CD14-positive monocyte (primary cell): ENCODE measurements at regions not wholly inside any gene's neighbourhood (a gene's known extent, or its start where the extent isn't known, plus 50 kb on each side); places are given as distances from the start of the nearest gene placed in this dataset.

Source experiments
- DNase-seq, 3 donors: peaks; one replicate each; pipeline ENCODE4 v3.0.0-alpha.2; 2011 to 2022
- H2AFZ ChIP-seq: 2 replicates; pipeline ENCODE4 v1.6.0; 2012; ENCODE audit warnings: mild to moderate bottlenecking, low read depth, low read length, inconsistent platforms; ENCODE audit not compliant: insufficient read depth, poor library complexity, severe bottlenecking
- H3K27ac ChIP-seq, 2 donors: 1 replicate in 1 of 2; 2 replicates in 1 of 2; pipeline ENCODE4 v1.5.1; 2012 to 2013; ENCODE audit warnings: low read length in 2 of 2, control low read depth in 1 of 2, inconsistent platforms in 1 of 2, low read depth in 1 of 2, mild to moderate bottlenecking in 1 of 2
- H3K27me3 ChIP-seq, 2 donors: one replicate each; pipeline versions ENCODE4 v1.6.0 to v1.6.1; 2011 to 2013; ENCODE audit warnings: low read length in 2 of 2; ENCODE audit not compliant: control insufficient read depth in 2 of 2, insufficient read depth in 2 of 2
- H3K36me3 ChIP-seq, 2 donors: replicated peaks in 1 of 2; 1 replicate in 1 of 2; 2 replicates in 1 of 2; pipeline versions ENCODE4 v1.5.1 to v1.6.1; 2012 to 2013; ENCODE audit warnings: low read length in 2 of 2, control low read depth in 1 of 2, inconsistent platforms in 1 of 2, mild to moderate bottlenecking in 1 of 2; ENCODE audit not compliant: insufficient read depth in 2 of 2, control insufficient read depth in 1 of 2
- H3K4me1 ChIP-seq, 2 donors: 1 replicate in 1 of 2; 2 replicates in 1 of 2; pipeline versions ENCODE4 v1.5.1 to v1.6.1; 2012 to 2013; ENCODE audit warnings: low read length in 2 of 2, control low read depth in 1 of 2, inconsistent platforms in 1 of 2, mild to moderate bottlenecking in 1 of 2, moderate library complexity in 1 of 2; ENCODE audit not compliant: insufficient read depth in 2 of 2, control insufficient read depth in 1 of 2
- H3K4me2 ChIP-seq: replicated peaks from 2 replicates; pipeline ENCODE3; 2012; ENCODE audit warnings: low read length, moderate library complexity, mild to moderate bottlenecking; ENCODE audit not compliant: poor library complexity, severe bottlenecking; ENCODE audit errors: extremely low read depth
- H3K4me3 ChIP-seq, 3 experiments: fragments of 200-600 bp in 1 of 3; sonication (generic) in 1 of 3; replicated peaks in 1 of 3; 1 replicate in 2 of 3; 2 replicates in 1 of 3; pipeline ENCODE4 v1.5.1; 2011 to 2013; ENCODE audit warnings: low read length in 3 of 3, mild to moderate bottlenecking in 3 of 3, control low read depth in 2 of 3, low read depth in 2 of 3, inconsistent platforms in 1 of 3, moderate library complexity in 1 of 3
- H3K79me2 ChIP-seq: 2 replicates; pipeline ENCODE4 v1.6.0; 2012; ENCODE audit warnings: mild to moderate bottlenecking, control low read depth, inconsistent platforms, low read length, moderate library complexity; ENCODE audit not compliant: insufficient read depth
- H3K9ac ChIP-seq: 2 replicates; pipeline ENCODE4 v1.6.0; 2017; ENCODE audit warnings: low read length, mild to moderate bottlenecking; ENCODE audit not compliant: insufficient read depth, poor library complexity, severe bottlenecking
- H3K9me3 ChIP-seq, 2 donors: replicated peaks in 1 of 2; 1 replicate in 1 of 2; 2 replicates in 1 of 2; pipeline versions ENCODE4 v1.5.1 to v1.6.1; 2012 to 2013; ENCODE audit warnings: low read length in 2 of 2, control low read depth in 1 of 2; ENCODE audit not compliant: control insufficient read depth in 1 of 2, insufficient read depth in 1 of 2
- H4K20me1 ChIP-seq: 2 replicates; pipeline ENCODE4 v1.6.0; 2012; ENCODE audit warnings: mild to moderate bottlenecking, low read length, control low read depth, moderate library complexity; ENCODE audit not compliant: insufficient read depth
- H3K27ac Mint-ChIP-seq, 7 donors: one replicate each; pipeline ENCODE4 v1.8.0; 2020; ENCODE audit warnings: mild to moderate bottlenecking in 7 of 7, mixed read lengths in 7 of 7, moderate library complexity in 6 of 7, inconsistent platforms in 2 of 7
- H3K27me3 Mint-ChIP-seq, 3 donors: one replicate each; pipeline ENCODE4 v1.8.0; 2021 to 2022; ENCODE audit warnings: low read depth in 3 of 3, mild to moderate bottlenecking in 3 of 3, mixed read lengths in 3 of 3, moderate library complexity in 3 of 3, inconsistent platforms in 1 of 3
- H3K36me3 Mint-ChIP-seq, 2 donors: one replicate each; pipeline ENCODE4 v1.8.0; 2020; ENCODE audit warnings: mixed read lengths in 2 of 2, inconsistent platforms in 1 of 2, mild to moderate bottlenecking in 1 of 2
- H3K4me1 Mint-ChIP-seq: one replicate; pipeline ENCODE4 v1.8.0; 2020; ENCODE audit warnings: mild to moderate bottlenecking, mixed read lengths
- H3K4me3 Mint-ChIP-seq, 2 donors: one replicate each; pipeline ENCODE4 v1.8.0; 2020; ENCODE audit warnings: mild to moderate bottlenecking in 2 of 2, mixed read lengths in 2 of 2, moderate library complexity in 1 of 2
- H3K9me3 Mint-ChIP-seq, 7 donors: one replicate each; pipeline ENCODE4 v1.8.0; 2020 to 2022; ENCODE audit warnings: mixed read lengths in 7 of 7, mild to moderate bottlenecking in 6 of 7, moderate library complexity in 6 of 7, inconsistent platforms in 2 of 7
- CTCF ChIP-seq: fragments of 200-600 bp; IDR thresholded peaks from one replicate; pipeline ENCODE4 v1.8.0; 2022; ENCODE audit warnings: antibody characterized with exemption, mild to moderate bottlenecking
- WGBS: methylation state at CpG from one replicate; pipeline ENCODE4 v1.1.5; 2013; ENCODE audit warnings: missing lambda C conversion rate; ENCODE audit not compliant: insufficient coverage; 5-methylcytosine and 5-hydroxymethylcytosine counted together
- intact Hi-C, 2 donors: fragments of 100-400 bp; cut with micrococcal nuclease; formaldehyde crosslinking; loops; one replicate each; pipeline versions ENCODE4 v1.15.0 to v1.15.1; 2023

- no peak overlapping the region for H3K4me3 ChIP-seq
- no peaks in the 10 kb centered on the region for H3K27me3 ChIP-seq
- no peaks in the 10 kb centered on the region for H3K36me3 Mint-ChIP-seq
- H3K4me3 Mint-ChIP-seq: no peak overlapping the region
- no peaks in the 10 kb centered on the region for H3K36me3 ChIP-seq
- H3K27ac Mint-ChIP-seq: no peak overlapping the region
- H3K9me3 ChIP-seq: peaks cover 0 to under 1% of the 10 kb centered on the region in 2 donors
- H3K27me3 Mint-ChIP-seq: no peaks in the 10 kb centered on the region
- no peak overlapping the region for H3K9ac ChIP-seq
- no peaks in the 10 kb centered on the region for H3K4me1 Mint-ChIP-seq
- no peaks in the 10 kb centered on the region for H4K20me1 ChIP-seq
- H3K9me3 Mint-ChIP-seq: peaks cover 0 to 4% (median 0%) of the 10 kb centered on the region in 7 donors
- no peak overlapping the region for H3K27ac ChIP-seq
- H3K4me2 ChIP-seq: no peak overlapping the region
- TF ChIP-seq CTCF: no peak
- no peak for DNase-seq
- intact Hi-C loops: no loop called here
- H3K79me2 ChIP-seq: no peaks in the 10 kb centered on the region
- no peak overlapping the region for H2AFZ ChIP-seq
- H3K4me1 ChIP-seq: no peaks in the 10 kb centered on the region
Measured at GRCh38 chr2:83481436-83481835, 977.6 kb downstream of the SUCLG1 start.

- H3K79me2 ChIP-seq: no peaks in the 10 kb centered on the region
- no peak overlapping the region for H3K27ac ChIP-seq
- intact Hi-C loops: no loop called here
- H3K9me3 ChIP-seq: peaks cover 0 to 3% of the 10 kb centered on the region in 2 donors
- H3K4me3 ChIP-seq: no peak overlapping the region
- DNase-seq: no peak
- Mint-ChIP-seq H3K27ac (no peak overlapping the region), H3K36me3 (no peaks in the 10 kb centered on the region), H3K9me3 (peaks cover 0 to 4% (median 2%) of the 10 kb centered on the region in 7 donors), H3K27me3 (no peaks in the 10 kb centered on the region), H3K4me3 (no peak overlapping the region), H3K4me1 (no peaks in the 10 kb centered on the region)
- no peak overlapping the region for H3K9ac ChIP-seq
- H2AFZ ChIP-seq: no peak overlapping the region
- H3K4me2 ChIP-seq: no peak overlapping the region
- no peaks in the 10 kb centered on the region for H4K20me1 ChIP-seq
- no peaks in the 10 kb centered on the region for H3K36me3 ChIP-seq
- no peak for TF ChIP-seq CTCF
- H3K27me3 ChIP-seq: no peaks in the 10 kb centered on the region
- no peaks in the 10 kb centered on the region for H3K4me1 ChIP-seq
- 67% methylated on average over 1 of the region's 4 CpGs for WGBS
Measured at GRCh38 chr2:83478037-83478436, 981.0 kb downstream of the SUCLG1 start.
